GM12875 (cell line): ENCODE measurements at regions not wholly inside any gene's neighbourhood (a gene's known extent, or its start where the extent isn't known, plus 50 kb on each side); places are given as distances from the start of the nearest gene placed in this dataset.

Experiments used
- H3K4me3 ChIP-seq: one replicate; pipeline ENCODE4 v1.5.1; 2011; ENCODE audit warnings: low read depth, low read length, control low read depth
- TF ChIP-seq, protein P1 (sequence below): IDR thresholded peaks from 2 replicates; pipeline ENCODE4 v1.5.1; 2011; ENCODE audit warnings: low read depth, mild to moderate bottlenecking, control low read depth, inconsistent platforms, low read length, moderate library complexity, borderline replicate concordance; ENCODE audit not compliant: insufficient read depth

DNA sequence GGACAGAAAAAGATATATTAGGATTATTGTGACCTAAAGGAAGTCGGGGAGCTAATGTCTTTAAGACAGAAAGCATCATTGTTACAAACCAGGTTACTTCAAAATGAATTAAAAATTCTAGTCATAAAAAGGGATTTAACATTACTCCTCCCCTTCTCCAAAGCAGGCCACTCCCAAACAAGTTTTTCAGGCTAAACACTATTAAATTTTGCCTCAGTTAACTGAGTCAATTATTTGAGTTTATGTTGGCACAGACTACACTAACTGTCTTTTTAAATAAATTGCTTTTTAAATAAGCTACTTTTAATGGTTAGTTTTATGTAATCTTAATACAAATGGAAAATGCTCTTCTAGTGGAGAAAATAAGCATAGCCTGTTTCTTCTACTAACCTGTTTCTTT is 395.0 kb upstream of the DUSP10 start:
- TF ChIP-seq, protein P1, sequence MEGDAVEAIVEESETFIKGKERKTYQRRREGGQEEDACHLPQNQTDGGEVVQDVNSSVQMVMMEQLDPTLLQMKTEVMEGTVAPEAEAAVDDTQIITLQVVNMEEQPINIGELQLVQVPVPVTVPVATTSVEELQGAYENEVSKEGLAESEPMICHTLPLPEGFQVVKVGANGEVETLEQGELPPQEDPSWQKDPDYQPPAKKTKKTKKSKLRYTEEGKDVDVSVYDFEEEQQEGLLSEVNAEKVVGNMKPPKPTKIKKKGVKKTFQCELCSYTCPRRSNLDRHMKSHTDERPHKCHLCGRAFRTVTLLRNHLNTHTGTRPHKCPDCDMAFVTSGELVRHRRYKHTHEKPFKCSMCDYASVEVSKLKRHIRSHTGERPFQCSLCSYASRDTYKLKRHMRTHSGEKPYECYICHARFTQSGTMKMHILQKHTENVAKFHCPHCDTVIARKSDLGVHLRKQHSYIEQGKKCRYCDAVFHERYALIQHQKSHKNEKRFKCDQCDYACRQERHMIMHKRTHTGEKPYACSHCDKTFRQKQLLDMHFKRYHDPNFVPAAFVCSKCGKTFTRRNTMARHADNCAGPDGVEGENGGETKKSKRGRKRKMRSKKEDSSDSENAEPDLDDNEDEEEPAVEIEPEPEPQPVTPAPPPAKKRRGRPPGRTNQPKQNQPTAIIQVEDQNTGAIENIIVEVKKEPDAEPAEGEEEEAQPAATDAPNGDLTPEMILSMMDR: no peak

GRCh38 chr1:222129041-222129440 is 387.2 kb upstream of the DUSP10 start:
- TF ChIP-seq, protein P1: no peak

More for the DNA sequence above, 395.0 kb upstream of the DUSP10 start:
- H3K4me3 ChIP-seq: no peak overlapping the region

DNA sequence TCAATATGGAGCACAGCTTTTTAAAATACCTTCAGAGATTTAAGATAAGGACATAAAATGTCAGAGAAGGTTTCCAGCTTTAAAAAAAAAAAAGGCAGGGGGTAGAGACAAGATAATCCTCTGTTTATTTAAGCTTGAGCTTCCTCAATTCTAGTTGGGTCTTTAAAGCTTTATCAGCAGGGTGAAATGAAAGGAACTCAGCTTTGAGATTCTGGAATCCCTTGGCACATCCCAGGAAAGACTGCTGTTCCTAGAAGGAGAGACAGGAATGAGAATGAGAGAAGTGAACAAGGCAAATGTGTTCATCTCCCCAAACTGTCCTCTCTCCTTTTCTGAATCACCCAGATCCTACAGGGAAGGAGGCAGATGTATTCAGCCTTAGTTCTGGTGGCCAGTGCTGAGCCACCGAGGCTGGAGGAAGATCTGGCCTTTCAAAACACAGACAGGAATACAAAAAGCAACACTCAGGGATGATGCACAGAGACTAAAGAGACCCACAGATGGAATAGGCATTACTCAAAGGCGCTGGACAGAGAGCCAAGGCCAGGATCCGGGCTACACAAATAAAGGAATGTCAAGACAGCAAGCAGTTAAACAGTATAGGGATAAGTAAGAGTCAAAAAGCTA is 385.8 kb upstream of the DUSP10 start:
- TF ChIP-seq, protein P1: no peak
- H3K4me3 ChIP-seq: no peak overlapping the region

More at GRCh38 chr1:222129041-222129440, 387.2 kb upstream of the DUSP10 start:
- no peak overlapping the region for H3K4me3 ChIP-seq

DNA sequence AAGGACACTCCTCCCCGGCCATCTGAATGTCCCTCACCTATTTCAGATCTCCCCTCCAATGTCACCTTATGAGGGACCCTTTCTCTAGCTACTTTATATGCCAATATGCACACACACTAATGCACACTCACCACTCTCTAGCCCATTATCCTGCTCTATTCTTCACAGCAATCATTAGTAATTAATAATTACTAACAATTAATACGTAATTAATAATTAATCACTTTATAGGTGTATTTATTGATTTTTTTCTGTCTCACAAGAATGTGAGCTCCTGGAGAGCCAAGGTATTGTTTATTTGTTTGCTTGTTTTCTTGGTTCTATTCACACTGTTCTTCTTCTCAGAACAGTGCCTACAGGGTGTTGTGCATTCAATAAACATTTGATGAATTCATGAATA is 385.2 kb upstream of the DUSP10 start:
- no peak overlapping the region for H3K4me3 ChIP-seq
- TF ChIP-seq, protein P1: no peak

- TF ChIP-seq, protein P1: no peak
- no peak overlapping the region for H3K4me3 ChIP-seq
Measured at GRCh38 chr1:222126052-222126451, 384.2 kb upstream of the DUSP10 start.

DNA sequence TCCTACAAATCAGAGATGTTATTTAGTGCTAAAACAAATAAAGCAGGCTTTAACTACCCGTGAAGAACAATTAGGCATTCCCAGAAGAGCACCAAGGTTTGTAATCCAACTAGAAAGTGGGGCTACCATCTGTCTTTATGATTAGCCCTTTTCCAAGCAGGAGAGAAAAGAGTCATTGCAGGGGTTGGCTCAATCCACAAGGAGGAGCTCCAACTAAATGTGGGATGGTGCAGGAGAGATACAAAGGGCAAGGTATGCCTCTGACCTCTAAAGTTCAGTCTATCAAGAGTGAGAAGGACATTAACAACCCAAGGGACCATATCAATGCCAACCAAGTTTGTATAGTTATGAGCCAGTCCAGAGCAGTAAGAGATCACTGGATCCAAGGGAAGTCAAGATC is 382.7 kb upstream of the DUSP10 start:
- TF ChIP-seq, protein P1: no peak
- H3K4me3 ChIP-seq: no peak overlapping the region

DNA sequence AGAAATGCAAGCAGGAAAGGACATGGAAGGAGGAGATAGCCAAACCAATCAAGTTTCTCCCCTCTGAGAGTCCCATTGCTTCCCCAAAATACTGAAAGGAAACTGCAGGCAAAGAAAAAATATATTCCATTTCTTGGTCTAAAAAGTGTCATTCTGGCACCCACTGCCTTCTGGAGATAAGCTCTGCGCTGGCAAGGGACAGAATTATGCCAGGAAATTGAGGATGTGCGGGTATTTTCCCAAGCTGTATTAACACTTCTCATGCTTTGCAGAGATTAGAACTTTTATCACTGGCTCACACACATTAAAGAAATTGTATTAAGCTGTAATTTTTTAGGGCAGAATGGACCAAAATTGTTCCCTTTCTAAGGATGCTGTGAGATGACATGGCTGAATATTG is 381.2 kb upstream of the DUSP10 start:
- H3K4me3 ChIP-seq: no peak overlapping the region
- TF ChIP-seq, protein P1: no peak
